ENCODE measurements at regions not wholly inside any gene's neighbourhood (a gene's known extent, or its start where the extent isn't known, plus 50 kb on each side); places are given as distances from the start of the nearest gene placed in this dataset.

DNA sequence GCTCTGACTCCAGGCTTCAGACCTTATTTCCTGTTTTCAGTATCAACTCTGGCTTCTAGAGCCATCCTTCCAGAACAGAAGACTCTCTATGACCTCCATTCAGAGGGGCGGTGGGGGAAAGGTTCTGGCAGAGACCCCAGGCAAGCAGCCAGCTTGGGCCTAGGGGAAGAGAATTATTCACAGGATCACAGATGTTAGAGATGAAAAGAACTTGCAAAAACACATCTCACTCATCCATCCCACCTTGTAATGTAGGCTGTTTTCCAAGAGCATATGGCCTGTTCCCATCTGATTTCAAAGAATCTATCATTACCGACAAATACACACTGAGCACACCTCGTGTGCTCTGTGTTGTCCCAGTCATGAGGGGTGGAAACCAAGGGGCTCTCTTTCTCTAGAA lies 131.9 kb downstream of the GRIN2B start:
- Histone ChIP-seq H3K4me1 (ENCODE audit: low read depth, poor library complexity, severe bottlenecking) (no peaks in the 10 kb centered on the region), H3K27ac (no peak overlapping the region), H3K79me2 (ENCODE audit: insufficient read depth, low read depth) (no peaks in the 10 kb centered on the region), H4K20me1 (ENCODE audit: insufficient read depth) (no peaks in the 10 kb centered on the region), H3K9ac (no peak overlapping the region), H3K36me3 (ENCODE audit: insufficient read depth) (no peaks in the 10 kb centered on the region), H3K4me3 (IDR thresholded peaks at IDR 0.05; ENCODE audit: insufficient read depth, low read depth, low read length) (no peak overlapping the region), H3K4me2 (no peak overlapping the region), H3K27me3 (ENCODE audit: insufficient read depth, low read depth) (no peaks in the 10 kb centered on the region), H2AFZ (ENCODE audit: low read depth) (no peak overlapping the region)
- TF ChIP-seq, protein P1, sequence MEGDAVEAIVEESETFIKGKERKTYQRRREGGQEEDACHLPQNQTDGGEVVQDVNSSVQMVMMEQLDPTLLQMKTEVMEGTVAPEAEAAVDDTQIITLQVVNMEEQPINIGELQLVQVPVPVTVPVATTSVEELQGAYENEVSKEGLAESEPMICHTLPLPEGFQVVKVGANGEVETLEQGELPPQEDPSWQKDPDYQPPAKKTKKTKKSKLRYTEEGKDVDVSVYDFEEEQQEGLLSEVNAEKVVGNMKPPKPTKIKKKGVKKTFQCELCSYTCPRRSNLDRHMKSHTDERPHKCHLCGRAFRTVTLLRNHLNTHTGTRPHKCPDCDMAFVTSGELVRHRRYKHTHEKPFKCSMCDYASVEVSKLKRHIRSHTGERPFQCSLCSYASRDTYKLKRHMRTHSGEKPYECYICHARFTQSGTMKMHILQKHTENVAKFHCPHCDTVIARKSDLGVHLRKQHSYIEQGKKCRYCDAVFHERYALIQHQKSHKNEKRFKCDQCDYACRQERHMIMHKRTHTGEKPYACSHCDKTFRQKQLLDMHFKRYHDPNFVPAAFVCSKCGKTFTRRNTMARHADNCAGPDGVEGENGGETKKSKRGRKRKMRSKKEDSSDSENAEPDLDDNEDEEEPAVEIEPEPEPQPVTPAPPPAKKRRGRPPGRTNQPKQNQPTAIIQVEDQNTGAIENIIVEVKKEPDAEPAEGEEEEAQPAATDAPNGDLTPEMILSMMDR (conservative IDR thresholded peaks at IDR 0.05; ENCODE audit: low read depth, low read length): no peak

DNA sequence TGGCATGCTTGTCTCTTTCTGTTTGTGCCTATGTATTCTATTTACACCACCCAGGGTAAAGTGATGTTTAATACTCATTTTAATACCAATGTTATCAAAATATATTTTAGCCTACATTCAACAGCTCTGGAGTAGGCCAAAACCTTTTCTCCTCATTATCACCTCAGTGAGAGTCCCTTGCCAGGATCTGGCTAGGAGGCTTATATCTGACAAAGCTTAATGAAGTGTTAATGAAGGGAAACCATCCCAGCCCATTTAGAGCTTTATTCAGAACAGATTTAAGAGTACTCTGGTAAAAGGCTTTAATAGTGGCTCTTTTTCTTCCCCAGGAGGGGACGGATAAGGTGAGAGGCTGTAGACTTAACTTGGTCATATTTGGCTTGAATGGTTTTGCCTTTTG lies 137.6 kb downstream of the GRIN2B start:
- no peaks in the 10 kb centered on the region for H3K36me3 ChIP-seq (ENCODE audit: insufficient read depth)
- H3K9ac ChIP-seq: no peak overlapping the region
- TF ChIP-seq, protein P1 (conservative IDR thresholded peaks at IDR 0.05; ENCODE audit: low read depth, low read length): no peak

DNA sequence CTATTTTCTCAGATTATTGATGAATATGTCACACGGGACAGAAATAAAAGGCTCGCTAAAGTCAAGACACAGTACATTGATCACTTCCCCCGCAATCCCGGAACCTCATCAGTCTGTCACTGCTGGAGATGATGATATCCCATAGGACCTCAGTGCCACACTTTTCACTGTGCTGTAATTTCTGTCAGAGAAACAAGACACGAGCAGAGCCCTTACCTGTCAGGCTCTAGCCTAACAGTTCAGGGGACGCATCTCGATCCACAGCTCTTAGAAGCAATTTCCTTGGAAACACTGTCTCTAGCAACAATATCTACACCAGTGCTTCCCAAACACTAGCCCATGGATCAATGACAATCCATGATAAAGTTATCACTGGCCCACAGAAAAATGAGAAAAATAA lies 140.0 kb downstream of the GRIN2B start:
- no peak overlapping the region for H3K4me3 ChIP-seq (IDR thresholded peaks at IDR 0.05; ENCODE audit: insufficient read depth, low read depth, low read length)

More for the DNA sequence above, 137.6 kb downstream of the GRIN2B start:
- Histone ChIP-seq H2AFZ (ENCODE audit: low read depth) (no peak overlapping the region), H3K27ac (no peak overlapping the region), H3K79me2 (ENCODE audit: insufficient read depth, low read depth) (no peaks in the 10 kb centered on the region), H3K4me1 (ENCODE audit: low read depth, poor library complexity, severe bottlenecking) (no peaks in the 10 kb centered on the region), H3K4me2 (no peak overlapping the region), H4K20me1 (ENCODE audit: insufficient read depth) (no peaks in the 10 kb centered on the region), H3K4me3 (IDR thresholded peaks at IDR 0.05; ENCODE audit: insufficient read depth, low read depth, low read length) (no peak overlapping the region), H3K27me3 (ENCODE audit: insufficient read depth, low read depth) (no peaks in the 10 kb centered on the region)

DNA sequence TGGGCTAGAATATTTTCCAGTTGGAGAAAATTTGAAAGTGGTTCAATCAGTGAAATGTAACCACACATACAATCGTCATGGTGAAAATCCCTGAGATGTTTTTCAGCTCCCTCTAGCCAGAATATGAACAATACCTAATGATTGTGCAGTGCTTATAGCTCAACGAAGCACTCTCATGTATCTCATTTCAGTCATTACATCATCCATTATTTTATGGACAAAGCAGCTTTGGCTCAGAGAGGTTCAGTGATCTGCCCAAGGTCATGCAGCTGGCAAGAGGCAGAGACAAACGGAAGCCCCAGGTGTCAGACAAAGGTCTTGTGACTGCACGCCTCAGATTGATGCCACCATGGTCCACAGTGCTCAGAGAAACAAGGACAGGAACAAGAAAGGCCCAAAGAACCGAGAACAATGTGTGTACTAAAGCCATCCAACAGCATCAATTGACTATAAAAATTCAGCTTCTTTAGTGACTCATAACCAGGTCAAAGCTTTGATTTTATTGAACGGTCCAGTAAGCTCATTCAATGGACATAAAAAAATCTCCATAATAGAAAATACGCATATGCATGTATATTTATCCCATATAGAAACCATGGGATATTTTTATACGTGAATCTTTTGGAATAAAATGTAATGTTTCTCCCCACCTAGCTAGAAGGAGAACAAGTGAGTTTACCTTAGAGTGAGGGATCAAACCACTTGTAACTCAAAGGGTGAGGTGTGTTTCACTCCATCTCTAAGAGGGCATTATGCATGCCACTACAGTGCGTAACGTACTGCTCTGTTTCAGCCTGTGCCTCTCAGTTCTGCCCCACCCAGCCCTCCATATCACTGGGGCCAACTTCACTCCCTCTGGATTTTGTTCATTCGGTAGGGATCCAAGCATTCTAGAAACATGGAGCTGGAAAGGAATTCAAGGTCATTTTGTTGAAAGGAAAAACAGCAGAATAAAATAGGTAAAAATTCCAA lies 141.8 kb downstream of the GRIN2B start:
- Histone ChIP-seq H3K4me1 (ENCODE audit: low read depth, poor library complexity, severe bottlenecking) (no peaks in the 10 kb centered on the region), H3K79me2 (ENCODE audit: insufficient read depth, low read depth) (no peaks in the 10 kb centered on the region), H2AFZ (ENCODE audit: low read depth) (no peak overlapping the region), H3K27me3 (ENCODE audit: insufficient read depth, low read depth) (no peaks in the 10 kb centered on the region), H3K36me3 (ENCODE audit: insufficient read depth) (no peaks in the 10 kb centered on the region), H4K20me1 (ENCODE audit: insufficient read depth) (no peaks in the 10 kb centered on the region), H3K4me2 (no peak overlapping the region), H3K27ac (no peak overlapping the region), H3K4me3 (IDR thresholded peaks at IDR 0.05; ENCODE audit: insufficient read depth, low read depth, low read length) (no peak overlapping the region), H3K9ac (no peak overlapping the region)
- TF ChIP-seq, protein P1 (conservative IDR thresholded peaks at IDR 0.05; ENCODE audit: low read depth, low read length): no peak

More for the DNA sequence above, 140.0 kb downstream of the GRIN2B start:
- Histone ChIP-seq H3K4me2 (no peak overlapping the region), H3K4me1 (ENCODE audit: low read depth, poor library complexity, severe bottlenecking) (no peaks in the 10 kb centered on the region), H3K27me3 (ENCODE audit: insufficient read depth, low read depth) (no peaks in the 10 kb centered on the region), H3K36me3 (ENCODE audit: insufficient read depth) (no peaks in the 10 kb centered on the region), H3K79me2 (ENCODE audit: insufficient read depth, low read depth) (no peaks in the 10 kb centered on the region), H3K9ac (no peak overlapping the region), H4K20me1 (ENCODE audit: insufficient read depth) (no peaks in the 10 kb centered on the region), H3K27ac (no peak overlapping the region), H2AFZ (ENCODE audit: low read depth) (no peak overlapping the region)
- TF ChIP-seq, protein P1 (conservative IDR thresholded peaks at IDR 0.05; ENCODE audit: low read depth, low read length): no peak
